Cardiac muscle cell (in vitro differentiated cells and primary cell): ENCODE measurements at regions not wholly inside any gene's neighbourhood (a gene's known extent, or its start where the extent isn't known, plus 50 kb on each side); places are given as distances from the start of the nearest gene placed in this dataset.

ENCODE experiments used
- DNase-seq, 2 donors: peaks; one replicate each; pipeline versions ENCODE4 v3.0.0 to v3.0.0-alpha.2; 2010 to 2017; ENCODE audit warnings: low read depth in 1 of 2, low spot score in 1 of 2
- H3K27ac ChIP-seq: fragments of 200-600 bp; sonication (generic); 2 replicates; pipeline ENCODE4 v1.5.1; 2016
- H3K27me3 ChIP-seq: fragments of 200-600 bp; sonication (generic); 2 replicates; pipeline ENCODE4 v1.6.0; 2016; ENCODE audit warnings: control low read depth
- H3K36me3 ChIP-seq: fragments of 200-600 bp; sonication (generic); 2 replicates; pipeline ENCODE4 v1.5.1; 2016; ENCODE audit warnings: control low read depth
- H3K4me1 ChIP-seq: fragments of 200-600 bp; sonication (generic); 2 replicates; pipeline ENCODE4 v1.8.1; 2017; ENCODE audit warnings: low read depth, mild to moderate bottlenecking, mixed run types
- H3K4me3 ChIP-seq: fragments of 200-600 bp; sonication (generic); 2 replicates; pipeline ENCODE4 v1.5.1; 2016; ENCODE audit warnings: mild to moderate bottlenecking
- H3K9me3 ChIP-seq: fragments of 200-600 bp; sonication (generic); 2 replicates; pipeline ENCODE4 v1.5.1; 2017; ENCODE audit warnings: low read depth, mild to moderate bottlenecking, control low read depth
- TF ChIP-seq, protein P1 (sequence below): IDR thresholded peaks from 2 replicates; pipeline ENCODE4 v1.5.1; 2012; ENCODE audit warnings: low read depth, mild to moderate bottlenecking, low read length

GRCh38 chr9:124101215-124101968, 89.8 kb downstream of the LHX2 start:
- Histone ChIP-seq H3K27me3 (peaks cover 11% of the 10 kb centered on the region), H3K36me3 (no peaks in the 10 kb centered on the region), H3K27ac (no peak overlapping the region), H3K4me1 (no peaks in the 10 kb centered on the region), H3K9me3 (no peaks in the 10 kb centered on the region), H3K4me3 (no peak overlapping the region)
- TF ChIP-seq, protein P1, sequence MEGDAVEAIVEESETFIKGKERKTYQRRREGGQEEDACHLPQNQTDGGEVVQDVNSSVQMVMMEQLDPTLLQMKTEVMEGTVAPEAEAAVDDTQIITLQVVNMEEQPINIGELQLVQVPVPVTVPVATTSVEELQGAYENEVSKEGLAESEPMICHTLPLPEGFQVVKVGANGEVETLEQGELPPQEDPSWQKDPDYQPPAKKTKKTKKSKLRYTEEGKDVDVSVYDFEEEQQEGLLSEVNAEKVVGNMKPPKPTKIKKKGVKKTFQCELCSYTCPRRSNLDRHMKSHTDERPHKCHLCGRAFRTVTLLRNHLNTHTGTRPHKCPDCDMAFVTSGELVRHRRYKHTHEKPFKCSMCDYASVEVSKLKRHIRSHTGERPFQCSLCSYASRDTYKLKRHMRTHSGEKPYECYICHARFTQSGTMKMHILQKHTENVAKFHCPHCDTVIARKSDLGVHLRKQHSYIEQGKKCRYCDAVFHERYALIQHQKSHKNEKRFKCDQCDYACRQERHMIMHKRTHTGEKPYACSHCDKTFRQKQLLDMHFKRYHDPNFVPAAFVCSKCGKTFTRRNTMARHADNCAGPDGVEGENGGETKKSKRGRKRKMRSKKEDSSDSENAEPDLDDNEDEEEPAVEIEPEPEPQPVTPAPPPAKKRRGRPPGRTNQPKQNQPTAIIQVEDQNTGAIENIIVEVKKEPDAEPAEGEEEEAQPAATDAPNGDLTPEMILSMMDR, result no peak
- no peak for DNase-seq

DNA sequence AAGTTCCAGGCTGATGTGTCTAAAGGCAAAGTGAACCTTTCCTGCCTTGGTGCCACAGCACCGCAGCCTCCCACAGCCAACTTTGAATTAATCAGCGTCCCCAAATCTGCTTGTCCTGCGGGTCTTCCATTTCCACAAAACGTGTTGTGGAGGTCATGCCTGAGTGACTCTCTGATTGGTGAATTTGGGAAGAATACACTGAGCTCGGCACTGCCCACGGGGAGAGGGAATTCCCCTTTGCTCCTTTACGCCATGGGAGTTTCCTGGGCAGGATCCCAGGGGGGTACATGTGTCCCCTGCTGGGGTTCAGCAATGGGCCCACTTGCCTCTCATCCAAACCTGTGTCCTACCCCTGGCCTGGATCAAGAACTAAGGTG, 90.4 kb downstream of the LHX2 start:
- no peak for DNase-seq
- H3K36me3 ChIP-seq, result no peaks in the 10 kb centered on the region
- peaks cover 11% of the 10 kb centered on the region for H3K27me3 ChIP-seq
- H3K4me1 ChIP-seq, result no peaks in the 10 kb centered on the region
- TF ChIP-seq, protein P1, result no peak
- no peak overlapping the region for H3K4me3 ChIP-seq
- H3K27ac ChIP-seq, result no peak overlapping the region
- H3K9me3 ChIP-seq, result no peaks in the 10 kb centered on the region

DNA sequence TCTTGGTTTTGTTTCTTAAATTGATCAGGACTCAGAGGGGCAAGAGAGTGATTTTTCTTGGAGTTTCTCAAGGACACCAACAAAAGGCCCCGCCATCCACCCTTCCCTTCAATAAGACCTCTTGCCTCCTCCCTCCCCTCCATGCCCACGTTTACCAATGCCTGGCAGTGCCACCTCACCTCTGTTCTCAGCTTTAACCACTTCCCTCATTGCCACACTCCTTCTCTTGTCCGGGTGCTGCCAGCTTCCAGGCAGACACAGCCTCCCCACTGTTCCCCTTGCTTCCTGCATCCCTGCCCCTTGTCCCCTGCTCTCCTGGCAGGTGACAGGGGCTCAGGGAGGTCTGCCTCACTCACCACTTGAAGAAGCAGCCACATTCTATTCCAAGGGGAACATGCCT, 90.8 kb downstream of the LHX2 start:
- TF ChIP-seq, protein P1, result no peak
- Histone ChIP-seq H3K27me3 (peaks cover 11% of the 10 kb centered on the region), H3K27ac (no peak overlapping the region), H3K36me3 (no peaks in the 10 kb centered on the region), H3K4me1 (no peaks in the 10 kb centered on the region), H3K9me3 (no peaks in the 10 kb centered on the region), H3K4me3 (no peak overlapping the region)
- no peak for DNase-seq

GRCh38 chr9:124105266-124105665, 93.7 kb downstream of the LHX2 start:
- DNase-seq, result no peak
- peaks cover 17% of the 10 kb centered on the region for H3K27me3 ChIP-seq
- no peak overlapping the region for H3K27ac ChIP-seq
- no peak overlapping the region for H3K4me3 ChIP-seq
- TF ChIP-seq, protein P1, result no peak
- H3K9me3 ChIP-seq, result no peaks in the 10 kb centered on the region
- no peaks in the 10 kb centered on the region for H3K36me3 ChIP-seq
- H3K4me1 ChIP-seq, result no peaks in the 10 kb centered on the region

DNA sequence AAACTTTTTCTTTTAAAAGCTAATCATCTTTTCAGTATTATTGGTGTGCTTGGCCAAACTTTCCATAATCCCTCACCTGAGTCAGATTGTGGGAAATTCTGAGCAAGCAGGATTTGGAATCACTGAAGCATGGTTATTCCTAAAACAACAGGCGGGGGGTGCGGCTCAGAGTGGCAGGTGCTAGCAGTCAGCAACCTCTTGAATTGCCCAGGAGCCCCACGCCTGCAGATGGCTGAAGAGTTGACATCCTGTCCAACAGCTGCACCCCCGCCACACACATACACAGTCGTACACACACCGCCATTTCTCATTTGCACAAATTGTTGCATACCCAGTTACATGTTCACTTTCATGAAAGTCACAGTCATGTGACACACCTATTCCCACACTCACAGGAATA, 96.6 kb downstream of the LHX2 start:
- DNase-seq, result no peak
- peaks cover 9% of the 10 kb centered on the region for H3K27me3 ChIP-seq
- H3K9me3 ChIP-seq, result no peaks in the 10 kb centered on the region
- TF ChIP-seq, protein P1, result no peak
- no peak overlapping the region for H3K27ac ChIP-seq
- no peaks in the 10 kb centered on the region for H3K36me3 ChIP-seq
- no peaks in the 10 kb centered on the region for H3K4me1 ChIP-seq
- no peak overlapping the region for H3K4me3 ChIP-seq
